ENCODE measurements at regions not wholly inside any gene's neighbourhood (a gene's known extent, or its start where the extent isn't known, plus 50 kb on each side); places are given as distances from the start of the nearest gene placed in this dataset.

DNA sequence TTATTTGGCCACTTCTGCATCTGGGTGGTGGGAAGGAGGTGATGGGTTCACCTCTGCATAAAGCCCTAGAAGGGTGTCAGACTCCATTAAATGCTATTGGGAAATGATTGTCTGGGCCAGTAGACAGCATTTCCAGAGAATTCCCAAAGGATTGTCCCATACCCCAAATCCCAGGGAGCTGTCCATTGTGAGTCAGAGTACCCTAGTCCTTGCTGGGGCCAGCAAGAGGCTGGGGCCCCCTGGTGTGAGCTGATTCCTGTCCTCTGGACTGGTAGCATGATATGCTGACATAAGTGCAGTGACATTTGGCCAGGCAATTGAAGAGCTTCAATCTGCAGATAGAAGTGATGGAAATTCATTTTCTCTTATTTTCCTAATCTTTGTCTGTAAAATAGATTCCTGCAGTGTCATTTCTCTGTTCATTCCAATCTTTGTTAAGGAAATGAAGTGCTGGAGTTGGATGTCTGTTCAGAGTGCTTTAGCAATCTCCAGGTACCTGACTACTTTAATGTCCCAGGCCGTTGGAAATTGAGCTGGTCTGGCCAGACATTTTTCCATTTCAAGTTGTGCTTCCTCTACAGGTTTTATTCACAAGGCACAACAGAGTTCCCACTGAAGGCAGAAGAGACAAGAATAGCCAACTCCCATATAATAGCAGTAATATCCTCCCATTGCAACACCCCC, 91.2 kb downstream of the RPLP1 start:
- no peak overlapping the region for H3K4me2 ChIP-seq (ENCODE audit: low read length)
- H3K9ac ChIP-seq (ENCODE audit: low read depth, low read length): no peak overlapping the region
- H3K36me3 ChIP-seq (ENCODE audit: insufficient read depth, low read length): no peaks in the 10 kb centered on the region
- peaks cover 8% of the 10 kb centered on the region for H3K4me1 ChIP-seq (ENCODE audit: control insufficient read depth, insufficient read depth, low read length)
- no peaks in the 10 kb centered on the region for H3K9me3 ChIP-seq (replicated peaks; ENCODE audit: low read length)
- H3K27me3 ChIP-seq (ENCODE audit: control insufficient read depth, insufficient read depth, low read length): peaks cover 76% of the 10 kb centered on the region
- H3K4me3 ChIP-seq (ENCODE audit: low read length): no peak overlapping the region

DNA sequence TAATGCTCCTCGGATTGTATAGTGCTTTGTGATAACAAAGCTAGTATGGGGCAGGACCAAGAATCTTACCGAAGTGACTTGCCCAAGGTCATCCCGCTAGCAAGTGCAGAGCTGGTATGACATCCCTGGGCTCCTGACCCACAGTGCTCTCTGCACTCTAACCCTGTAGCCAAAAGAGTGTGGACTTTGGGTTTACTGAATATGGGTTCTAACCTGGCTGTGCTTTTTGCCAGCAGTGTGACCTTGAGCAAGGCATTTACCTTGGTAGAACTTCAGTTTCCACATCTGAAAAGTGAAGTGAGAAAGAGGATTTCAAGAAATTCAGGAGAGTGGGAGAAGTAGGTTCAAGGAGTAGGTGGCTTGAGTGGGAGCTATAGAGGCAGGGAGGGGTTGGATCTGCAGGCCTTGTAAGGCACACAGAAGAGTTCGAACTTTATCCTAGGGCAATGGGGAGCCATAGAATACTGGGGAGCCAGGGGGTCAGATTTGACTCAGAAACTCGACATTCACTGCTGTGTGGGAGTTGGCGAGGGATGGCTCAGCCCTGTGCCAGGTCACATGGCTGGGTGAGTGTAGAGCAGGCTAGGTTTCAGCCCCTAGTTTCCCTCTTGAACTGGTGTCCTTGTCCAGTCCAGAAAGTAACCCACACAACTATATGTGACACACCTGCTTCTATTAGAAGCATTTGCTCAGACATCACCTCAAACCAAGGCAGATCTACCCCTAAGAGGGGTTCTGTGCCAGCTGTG, 91.9 kb downstream of the RPLP1 start:
- Histone ChIP-seq H3K36me3 (ENCODE audit: insufficient read depth, low read length) (no peaks in the 10 kb centered on the region), H3K4me3 (ENCODE audit: low read length) (no peak overlapping the region), H3K27me3 (ENCODE audit: control insufficient read depth, insufficient read depth, low read length) (peaks cover 76% of the 10 kb centered on the region), H3K9ac (ENCODE audit: low read depth, low read length) (no peak overlapping the region), H3K4me1 (ENCODE audit: control insufficient read depth, insufficient read depth, low read length) (peaks cover 8% of the 10 kb centered on the region), H3K4me2 (ENCODE audit: low read length) (no peak overlapping the region), H3K9me3 (replicated peaks; ENCODE audit: low read length) (no peaks in the 10 kb centered on the region)

DNA sequence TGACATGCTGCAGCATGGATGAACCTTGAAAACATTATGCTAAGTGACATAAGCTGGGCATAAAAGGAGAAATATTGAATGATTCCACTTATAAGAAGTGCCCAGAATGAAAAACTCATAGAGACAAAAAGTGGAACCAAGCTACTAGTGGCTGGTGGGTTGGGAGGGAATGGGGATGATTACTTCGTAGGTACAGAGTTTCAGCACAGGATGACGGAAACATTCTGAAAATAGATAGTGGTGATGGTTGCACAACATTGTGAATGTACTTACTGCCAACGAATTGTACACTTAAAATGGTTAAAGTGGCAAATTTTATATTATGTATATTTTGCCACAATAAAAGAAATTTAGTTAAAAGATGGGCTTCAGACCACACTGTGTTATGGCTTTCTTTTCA, 93.6 kb downstream of the RPLP1 start:
- Histone ChIP-seq H3K4me2 (ENCODE audit: low read length) (no peak overlapping the region), H3K9me3 (replicated peaks; ENCODE audit: low read length) (no peaks in the 10 kb centered on the region), H3K4me1 (ENCODE audit: control insufficient read depth, insufficient read depth, low read length) (peaks cover 4% of the 10 kb centered on the region), H3K4me3 (ENCODE audit: low read length) (no peak overlapping the region), H3K27me3 (ENCODE audit: control insufficient read depth, insufficient read depth, low read length) (peaks cover 69% of the 10 kb centered on the region), H3K9ac (ENCODE audit: low read depth, low read length) (no peak overlapping the region), H3K36me3 (ENCODE audit: insufficient read depth, low read length) (no peaks in the 10 kb centered on the region)

DNA sequence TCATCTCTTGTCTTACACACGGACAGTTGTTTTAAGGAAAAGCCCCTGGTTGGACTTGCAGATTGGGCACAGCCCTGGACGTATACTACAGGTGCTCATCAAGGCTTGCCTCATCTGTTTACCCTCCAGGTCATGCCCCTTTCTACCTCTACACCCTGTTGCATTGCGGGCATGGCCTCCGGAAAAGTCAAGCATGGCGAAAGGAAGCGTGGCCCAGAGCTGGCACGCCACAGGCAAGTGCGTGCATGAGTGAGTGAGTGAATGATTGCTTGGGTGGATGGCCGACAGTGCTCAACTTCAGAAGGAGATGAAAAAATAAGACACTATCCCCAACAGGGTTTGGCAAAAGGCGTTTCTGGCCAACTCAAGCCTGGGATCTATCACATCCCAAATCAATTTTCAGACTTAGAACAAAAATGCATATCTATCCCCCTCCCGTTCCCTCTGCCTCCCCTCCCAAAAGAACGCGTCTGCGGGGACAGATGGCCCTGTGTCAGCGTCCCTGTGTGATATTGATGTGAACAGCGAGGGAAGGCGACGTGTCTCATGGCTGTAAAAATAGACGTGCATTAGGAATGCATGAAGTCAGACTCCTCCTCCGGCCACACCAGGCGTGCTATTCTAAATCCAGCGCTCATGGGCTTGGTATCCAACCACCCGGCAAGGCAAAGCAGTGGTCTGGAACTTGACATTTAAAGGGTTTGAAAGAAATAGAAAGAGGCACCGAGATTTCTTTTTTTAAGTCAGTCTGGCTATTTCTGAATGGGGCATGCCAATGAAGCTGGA, 96.0 kb downstream of the RPLP1 start:
- Histone ChIP-seq H3K4me1 (ENCODE audit: control insufficient read depth, insufficient read depth, low read length) (peaks cover 4% of the 10 kb centered on the region), H3K4me2 (ENCODE audit: low read length) (no peak overlapping the region), H3K4me3 (ENCODE audit: low read length) (no peak overlapping the region), H3K27me3 (ENCODE audit: control insufficient read depth, insufficient read depth, low read length) (peaks cover 57% of the 10 kb centered on the region), H3K9me3 (replicated peaks; ENCODE audit: low read length) (peaks cover 11% of the 10 kb centered on the region), H3K36me3 (ENCODE audit: insufficient read depth, low read length) (no peaks in the 10 kb centered on the region), H3K9ac (ENCODE audit: low read depth, low read length) (no peak overlapping the region)

DNA sequence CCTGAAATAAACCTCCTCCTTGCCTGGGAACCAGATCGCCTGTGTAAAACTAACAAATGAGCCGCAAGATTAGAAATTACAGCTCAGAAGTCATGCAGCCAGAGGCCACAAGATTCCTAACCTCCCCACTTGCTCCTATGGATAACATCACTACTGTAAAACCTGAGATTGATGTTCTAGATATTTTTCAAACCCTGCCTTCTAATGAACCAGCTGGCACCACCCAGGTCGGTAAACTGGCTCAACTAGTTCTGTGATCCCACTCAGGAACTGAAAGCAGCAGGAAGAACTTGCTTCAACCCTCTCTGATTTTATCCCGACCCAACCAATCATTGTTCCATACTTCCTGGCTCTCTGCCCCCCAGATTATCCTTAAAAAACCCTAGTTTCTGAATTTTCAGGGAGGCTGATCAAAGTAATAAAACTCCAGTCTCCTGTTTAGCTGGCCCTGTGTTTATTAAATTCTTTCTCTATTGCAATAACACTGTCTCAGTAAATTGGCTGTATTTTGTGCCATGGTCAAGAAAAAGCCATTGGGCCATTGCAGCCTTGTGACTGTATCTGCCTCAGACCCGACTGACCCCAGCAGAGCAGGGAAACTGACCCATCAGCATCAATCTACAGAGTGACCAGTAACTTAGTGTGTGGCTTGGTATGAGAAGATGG, 98.9 kb downstream of the RPLP1 start:
- Histone ChIP-seq H3K4me2 (ENCODE audit: low read length) (no peak overlapping the region), H3K36me3 (ENCODE audit: insufficient read depth, low read length) (no peaks in the 10 kb centered on the region), H3K27me3 (ENCODE audit: control insufficient read depth, insufficient read depth, low read length) (peaks cover 41% of the 10 kb centered on the region), H3K4me1 (ENCODE audit: control insufficient read depth, insufficient read depth, low read length) (peaks cover 7% of the 10 kb centered on the region), H3K9ac (ENCODE audit: low read depth, low read length) (no peak overlapping the region), H3K9me3 (replicated peaks; ENCODE audit: low read length) (peaks cover 11% of the 10 kb centered on the region), H3K4me3 (ENCODE audit: low read length) (no peak overlapping the region)

DNA sequence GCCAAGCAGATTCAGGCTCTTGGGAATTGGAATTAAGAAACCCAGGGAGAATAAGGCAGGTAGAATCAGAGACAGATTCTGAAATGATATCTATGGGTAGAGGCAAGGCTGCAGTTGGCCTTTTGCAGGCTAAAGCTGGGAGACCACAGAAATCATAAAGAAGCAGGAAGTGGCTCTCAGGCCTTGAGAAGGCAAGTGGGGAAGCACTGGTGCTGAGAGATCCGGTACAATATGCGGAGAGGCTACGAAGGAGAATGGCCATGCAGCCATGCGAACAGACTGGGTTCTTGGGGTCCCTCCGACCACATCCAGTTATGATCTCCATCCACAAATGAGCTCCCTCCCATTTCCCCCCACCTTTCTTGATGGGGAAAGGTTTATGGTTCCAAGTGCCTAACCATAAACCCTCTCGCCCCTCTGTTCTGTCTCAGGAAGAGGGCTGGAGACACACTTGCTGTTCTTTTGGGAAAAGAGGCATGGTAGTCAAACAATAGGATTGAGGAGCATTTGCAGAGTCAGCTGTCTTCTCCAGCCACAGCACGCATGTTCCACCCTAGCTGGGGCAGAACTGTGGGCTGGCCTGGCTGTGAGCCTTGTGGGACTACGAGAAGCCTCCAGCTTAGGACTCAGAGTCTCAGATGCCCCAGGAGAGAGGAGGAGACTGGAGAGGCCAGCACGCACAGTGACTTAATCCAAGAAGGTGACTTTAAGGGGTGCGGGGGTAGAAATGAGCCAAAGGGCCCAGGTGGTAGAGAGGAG, 99.6 kb downstream of the RPLP1 start:
- no peaks in the 10 kb centered on the region for H3K36me3 ChIP-seq (ENCODE audit: insufficient read depth, low read length)
- H3K4me2 ChIP-seq (ENCODE audit: low read length): no peak overlapping the region
- peaks cover 36% of the 10 kb centered on the region for H3K27me3 ChIP-seq (ENCODE audit: control insufficient read depth, insufficient read depth, low read length)
- H3K9ac ChIP-seq (ENCODE audit: low read depth, low read length): no peak overlapping the region
- no peak overlapping the region for H3K4me3 ChIP-seq (ENCODE audit: low read length)
- H3K4me1 ChIP-seq (ENCODE audit: control insufficient read depth, insufficient read depth, low read length): peaks cover 14% of the 10 kb centered on the region
- peaks cover 11% of the 10 kb centered on the region for H3K9me3 ChIP-seq (replicated peaks; ENCODE audit: low read length)

DNA sequence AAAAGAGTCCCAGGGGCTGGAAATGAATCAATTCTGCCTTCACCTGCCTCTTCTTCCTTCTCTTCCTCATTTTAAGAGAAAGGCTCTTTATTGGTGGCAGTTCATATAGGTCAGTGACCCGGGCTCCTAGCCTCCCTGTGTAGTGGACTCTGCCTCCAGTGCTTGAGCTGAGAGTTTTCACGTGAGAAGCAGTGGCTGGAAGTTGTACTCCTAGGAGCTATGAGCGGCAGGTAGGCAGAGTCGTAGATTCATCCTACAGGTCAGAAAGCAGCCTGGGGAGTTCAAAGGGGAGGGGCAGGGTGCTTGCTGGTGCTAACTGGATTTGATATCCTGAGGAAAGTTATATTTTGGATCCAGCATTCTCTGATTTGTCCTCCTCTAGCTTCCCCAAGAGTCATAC, 101.1 kb downstream of the RPLP1 start:
- Histone ChIP-seq H3K4me2 (ENCODE audit: low read length) (no peak overlapping the region), H3K9ac (ENCODE audit: low read depth, low read length) (no peak overlapping the region), H3K4me1 (ENCODE audit: control insufficient read depth, insufficient read depth, low read length) (peaks cover 17% of the 10 kb centered on the region), H3K36me3 (ENCODE audit: insufficient read depth, low read length) (no peaks in the 10 kb centered on the region), H3K4me3 (ENCODE audit: low read length) (no peak overlapping the region), H3K27me3 (ENCODE audit: control insufficient read depth, insufficient read depth, low read length) (peaks cover 23% of the 10 kb centered on the region), H3K9me3 (replicated peaks; ENCODE audit: low read length) (peaks cover 11% of the 10 kb centered on the region)

DNA sequence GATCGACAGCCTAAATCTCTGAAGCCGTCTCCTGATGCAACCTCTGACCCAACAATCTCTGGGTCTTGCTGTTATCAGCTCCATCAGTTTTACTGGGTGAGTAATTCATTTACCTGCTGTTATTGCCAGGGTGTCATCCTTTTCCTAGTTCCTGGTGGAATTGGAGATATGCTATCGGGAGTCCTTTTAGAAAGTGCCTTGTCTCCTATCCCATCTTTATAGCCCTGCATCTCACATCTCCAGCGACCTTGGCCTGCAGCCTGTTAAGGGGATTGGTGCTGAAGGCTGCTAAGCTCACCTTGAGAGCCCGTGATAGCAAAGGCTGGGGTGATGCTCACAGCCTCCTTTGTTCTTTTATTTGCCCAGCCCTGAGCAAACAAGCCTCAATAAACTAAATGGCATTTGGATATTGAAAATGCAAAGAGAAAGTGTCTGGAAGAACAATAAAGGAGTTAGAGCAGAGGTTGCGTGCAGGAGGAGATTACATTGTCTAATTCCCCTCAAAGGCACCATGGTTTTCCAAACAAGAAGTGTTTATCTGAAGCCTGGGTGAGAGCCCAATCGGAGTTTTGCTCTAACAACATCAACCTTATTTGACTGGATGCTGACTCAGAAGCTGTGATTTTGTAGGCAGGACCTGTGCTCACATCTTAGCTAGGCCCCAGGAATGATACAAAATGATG, 101.8 kb downstream of the RPLP1 start:
- Histone ChIP-seq H3K4me3 (ENCODE audit: low read length) (no peak overlapping the region), H3K4me1 (ENCODE audit: control insufficient read depth, insufficient read depth, low read length) (peaks cover 16% of the 10 kb centered on the region), H3K9ac (ENCODE audit: low read depth, low read length) (no peak overlapping the region), H3K36me3 (ENCODE audit: insufficient read depth, low read length) (no peaks in the 10 kb centered on the region), H3K9me3 (replicated peaks; ENCODE audit: low read length) (peaks cover 11% of the 10 kb centered on the region), H3K4me2 (ENCODE audit: low read length) (no peak overlapping the region), H3K27me3 (ENCODE audit: control insufficient read depth, insufficient read depth, low read length) (peaks cover 16% of the 10 kb centered on the region)

DNA sequence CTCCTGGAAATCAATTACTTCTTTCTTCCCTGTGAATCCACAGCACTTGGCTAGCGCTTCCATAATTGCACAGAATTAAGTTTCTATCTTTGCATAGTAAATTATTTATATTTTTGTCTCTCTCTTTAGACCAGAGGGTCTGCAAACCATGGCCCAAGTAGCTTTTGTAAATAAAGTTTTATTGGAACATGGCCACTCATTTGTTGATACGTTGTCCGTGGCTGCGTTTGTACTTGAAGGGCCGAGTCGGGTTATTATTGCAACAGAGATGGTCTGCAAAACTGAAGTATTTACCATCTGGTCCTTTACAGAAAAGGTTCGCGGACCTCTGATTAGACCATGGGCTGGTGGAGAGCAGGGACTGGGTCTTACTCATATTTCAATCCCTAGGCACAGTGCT, 102.5 kb downstream of the RPLP1 start:
- no peak overlapping the region for H3K9ac ChIP-seq (ENCODE audit: low read depth, low read length)
- no peaks in the 10 kb centered on the region for H3K36me3 ChIP-seq (ENCODE audit: insufficient read depth, low read length)

DNA sequence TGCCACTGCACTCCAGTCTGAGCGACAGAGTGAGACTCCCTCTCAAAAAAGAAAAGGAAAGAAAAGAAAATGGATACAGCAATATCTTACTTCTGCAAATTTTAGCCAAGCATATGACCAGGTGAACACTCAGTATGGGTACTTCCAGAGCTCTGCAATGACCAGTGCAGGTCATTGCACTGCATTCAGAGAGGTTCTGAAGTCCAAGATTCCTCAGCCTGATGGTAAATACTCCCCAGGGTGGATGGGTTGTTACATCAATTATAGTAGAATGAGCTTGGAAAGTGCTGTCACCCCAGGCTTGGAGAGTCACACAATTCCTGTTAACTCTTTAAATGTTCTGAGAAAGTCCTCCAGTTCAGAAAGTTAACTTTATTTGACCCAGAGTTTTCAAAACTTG, 103.7 kb downstream of the RPLP1 start:
- peaks cover 19% of the 10 kb centered on the region for H3K27me3 ChIP-seq (ENCODE audit: control insufficient read depth, insufficient read depth, low read length)
- H3K4me3 ChIP-seq (ENCODE audit: low read length): no peak overlapping the region
- no peak overlapping the region for H3K4me2 ChIP-seq (ENCODE audit: low read length)
- peaks cover 11% of the 10 kb centered on the region for H3K9me3 ChIP-seq (replicated peaks; ENCODE audit: low read length)
- no peaks in the 10 kb centered on the region for H3K36me3 ChIP-seq (ENCODE audit: insufficient read depth, low read length)
- H3K4me1 ChIP-seq (ENCODE audit: control insufficient read depth, insufficient read depth, low read length): peaks cover 16% of the 10 kb centered on the region
- H3K9ac ChIP-seq (ENCODE audit: low read depth, low read length): no peak overlapping the region

More for the DNA sequence above, 102.5 kb downstream of the RPLP1 start:
- H3K27me3 ChIP-seq (ENCODE audit: control insufficient read depth, insufficient read depth, low read length): peaks cover 11% of the 10 kb centered on the region
- H3K4me1 ChIP-seq (ENCODE audit: control insufficient read depth, insufficient read depth, low read length): peaks cover 16% of the 10 kb centered on the region
- H3K9me3 ChIP-seq (replicated peaks; ENCODE audit: low read length): peaks cover 11% of the 10 kb centered on the region
- H3K4me2 ChIP-seq (ENCODE audit: low read length): no peak overlapping the region
- no peak overlapping the region for H3K4me3 ChIP-seq (ENCODE audit: low read length)
